NCI-H2107 treated with DMSO at 0.1 percent for 48 hours (cell line): ENCODE measurements at regions not wholly inside any gene's neighbourhood (a gene's known extent, or its start where the extent isn't known, plus 50 kb on each side); places are given as distances from the start of the nearest gene placed in this dataset.
"Not testable (repeated sequence)": the region's sequence is repeated elsewhere in the genome, so short reads cannot be mapped to it uniquely, and the experiment has no call there.

Experiments used
- DNase-seq: peaks from one replicate; lab custom pipeline; 2025; ENCODE audit not compliant: unreplicated experiment; lab: John Stamatoyannopoulos, UW

DNA sequence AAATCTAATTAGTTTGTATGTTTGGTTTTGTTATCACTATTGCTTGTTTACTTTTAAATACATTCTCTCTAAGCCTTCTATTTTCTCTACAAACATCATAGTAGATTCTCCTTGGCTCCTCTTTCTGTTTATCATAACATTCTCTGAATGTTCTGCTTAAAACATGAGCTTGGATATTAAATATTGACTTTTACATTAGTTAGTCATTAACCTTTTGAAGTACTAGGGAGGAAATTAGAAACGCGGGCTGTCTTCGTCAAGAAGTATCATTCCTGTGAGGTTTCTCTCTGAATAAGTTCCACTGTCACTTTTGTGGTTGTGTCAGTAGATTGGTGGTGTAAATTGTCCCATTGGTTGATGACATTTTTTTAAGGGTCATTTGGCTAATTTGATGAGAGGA is 821.5 kb downstream of the EFNA5 start:
- no peak for DNase-seq

- no peak for DNase-seq
These were observed 826.8 kb downstream of the EFNA5 start for GRCh38 chr5:106843812-106844416.

GRCh38 chr5:106833517-106833916 is 837.2 kb downstream of the EFNA5 start:
- DNase-seq, result no peak

DNA sequence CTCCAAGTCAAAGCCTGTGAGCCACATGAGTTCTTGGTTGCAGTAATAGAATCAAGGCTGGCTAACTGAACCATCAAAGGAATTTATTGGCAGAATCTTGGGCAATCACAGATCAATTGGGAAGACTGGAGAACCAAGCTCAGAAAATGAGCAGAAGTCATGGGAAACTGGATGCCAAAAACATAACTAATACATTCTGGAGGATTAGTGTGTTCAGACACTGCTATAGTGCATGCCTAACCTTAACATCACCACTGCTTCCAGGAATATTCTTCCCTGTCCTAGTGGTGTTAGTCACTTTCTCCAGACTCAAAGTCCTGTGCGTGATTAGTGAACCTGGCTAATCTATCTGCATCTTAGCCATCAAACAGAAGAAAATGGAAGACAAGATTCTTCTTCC is 843.7 kb downstream of the EFNA5 start:
- no peak for DNase-seq

GRCh38 chr5:106825374-106825773 is 845.4 kb downstream of the EFNA5 start:
- DNase-seq, result no peak

DNA sequence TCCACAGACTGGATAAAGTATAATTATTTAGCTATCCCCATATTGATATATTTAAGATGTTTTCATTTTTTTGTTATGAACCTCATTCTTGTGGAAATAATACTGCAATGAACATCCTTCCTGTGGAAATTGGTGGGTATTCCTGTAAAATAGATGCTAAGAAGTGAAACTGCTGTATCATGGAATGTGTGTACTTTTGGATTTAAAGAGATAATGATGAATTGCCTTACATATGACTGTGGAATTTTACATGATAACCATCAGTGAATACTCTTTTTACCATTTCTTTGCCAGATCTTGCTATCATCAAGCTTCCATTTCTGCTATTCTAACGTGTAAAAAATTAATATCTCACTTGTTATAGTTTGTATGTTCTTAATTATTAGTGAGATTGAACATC is 847.9 kb downstream of the EFNA5 start:
- DNase-seq, result no peak

DNA sequence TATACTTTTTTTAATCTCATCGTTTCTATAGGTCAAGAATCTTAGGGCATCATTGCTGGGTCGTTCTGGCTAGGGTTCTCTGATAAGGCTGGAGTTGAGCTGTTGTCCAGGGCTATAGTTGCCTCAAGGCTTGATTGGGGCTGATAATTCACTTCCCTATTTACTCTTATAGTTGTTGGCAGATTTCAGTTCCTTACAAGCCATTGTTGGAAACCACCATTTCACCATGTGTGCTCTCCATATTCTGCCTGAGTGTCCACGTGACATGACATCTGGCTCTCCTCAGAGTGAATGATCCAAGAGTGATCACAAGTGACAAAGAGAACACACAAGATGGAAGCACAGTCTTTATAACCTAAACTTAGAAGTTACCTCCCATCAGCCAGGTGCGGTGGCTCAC is 852.2 kb downstream of the EFNA5 start:
- no peak for DNase-seq

DNA sequence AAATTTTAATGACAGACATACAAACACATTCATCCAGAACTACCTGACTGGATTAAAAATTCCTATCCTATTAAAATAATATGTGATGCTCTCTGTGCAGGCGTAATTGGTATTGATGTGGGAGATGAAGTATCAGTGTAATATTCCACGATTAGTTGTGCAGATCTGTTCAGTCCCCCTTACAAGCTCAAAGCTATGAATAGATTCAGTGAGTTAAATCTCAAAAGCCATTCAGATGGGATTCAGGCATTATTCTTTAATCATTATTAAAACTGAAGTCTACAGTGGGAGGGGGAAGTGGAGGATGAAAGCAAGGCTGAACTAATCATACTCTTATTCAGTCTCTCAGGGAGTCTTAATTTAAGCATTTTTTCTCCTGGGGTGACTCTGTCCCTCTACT is 855.8 kb downstream of the EFNA5 start:
- no peak for DNase-seq

- no peak for DNase-seq
These were observed 869.2 kb downstream of the EFNA5 start for GRCh38 chr5:106801554-106801953.

DNA sequence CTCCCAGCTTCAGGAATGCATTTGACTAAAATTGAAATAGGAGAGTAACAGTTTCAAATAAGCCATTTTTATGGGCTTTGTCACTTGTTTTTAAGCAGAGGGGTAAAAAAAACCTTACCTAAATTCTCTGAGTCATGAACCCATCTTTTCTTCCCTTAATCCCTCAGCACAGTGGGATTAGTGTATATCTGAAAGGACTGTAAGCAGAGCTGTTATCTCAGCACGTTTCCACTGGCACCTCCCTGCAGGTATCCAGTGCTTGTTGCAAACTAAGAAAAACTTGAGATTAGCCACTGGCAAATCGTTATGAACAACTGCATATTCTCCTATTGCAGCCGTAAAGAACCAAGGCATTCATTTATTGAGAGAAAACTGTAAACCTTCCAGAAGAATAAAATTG is 872.7 kb downstream of the EFNA5 start:
- no peak for DNase-seq

- DNase-seq, result no peak
These were observed 874.7 kb downstream of the EFNA5 start for GRCh38 chr5:106796081-106796480.

- DNase-seq, result no peak
These were observed 885.9 kb downstream of the EFNA5 start for GRCh38 chr5:106784846-106785245.

DNA sequence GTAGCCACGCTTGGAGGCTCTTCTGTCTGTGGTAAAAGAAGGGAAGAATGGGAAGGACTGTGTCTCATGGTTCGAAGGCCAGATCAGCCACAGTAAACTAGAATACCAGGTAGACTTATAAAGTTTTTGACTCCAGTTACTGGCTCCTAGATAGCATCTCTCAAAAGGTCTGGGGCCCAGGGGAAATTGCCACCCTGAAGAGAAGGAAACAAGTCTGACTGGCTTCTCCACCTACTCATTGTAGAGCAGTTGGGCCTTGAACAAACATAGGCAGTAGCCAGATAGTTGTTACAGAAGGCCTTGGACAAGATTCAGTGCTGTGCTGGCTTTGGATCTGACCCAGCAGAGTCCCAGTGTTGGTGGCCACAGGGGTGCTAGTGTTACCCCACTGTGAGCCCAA is 890.4 kb downstream of the EFNA5 start:
- no peak for DNase-seq

GRCh38 chr5:106776515-106776914 is 894.2 kb downstream of the EFNA5 start:
- not testable (repeated sequence) for DNase-seq

DNA sequence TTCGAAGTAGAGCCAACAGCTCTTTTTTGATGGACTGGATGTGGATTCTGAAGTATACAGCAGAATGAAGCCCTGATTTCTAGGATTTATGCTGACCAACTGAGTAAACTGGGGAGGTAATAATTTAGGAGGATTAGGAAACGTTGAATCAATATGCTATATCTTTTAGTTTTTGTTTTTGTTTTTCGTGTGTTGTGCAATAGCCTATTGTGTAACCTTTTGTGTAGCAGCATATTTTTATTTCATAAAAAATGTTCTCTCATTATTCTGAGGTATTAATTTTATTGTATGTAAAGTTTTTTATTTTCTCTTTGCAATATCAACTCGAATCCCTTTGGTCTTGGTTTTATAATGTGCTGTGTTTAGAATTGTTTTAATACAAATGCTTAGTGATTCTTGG is 902.3 kb downstream of the EFNA5 start:
- DNase-seq, result no peak

DNA sequence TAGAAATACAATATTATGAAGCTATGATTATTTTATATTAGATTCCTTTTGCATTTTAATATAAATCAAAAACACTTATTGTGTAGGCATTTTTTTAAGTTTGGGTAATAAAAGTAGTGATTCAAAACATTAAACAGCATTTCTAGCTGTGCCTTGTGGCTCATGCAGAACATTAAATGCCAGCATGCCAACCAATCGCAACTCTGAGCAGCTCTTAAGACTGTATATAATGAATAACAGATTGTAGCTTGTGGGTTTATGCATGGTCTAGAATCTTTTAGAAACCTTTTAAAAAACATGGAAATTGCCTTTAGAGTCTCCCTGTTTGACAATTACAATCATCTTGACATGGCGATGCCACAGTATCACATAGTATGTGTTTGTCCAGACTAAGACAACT is 903.8 kb downstream of the EFNA5 start:
- DNase-seq, result no peak

DNA sequence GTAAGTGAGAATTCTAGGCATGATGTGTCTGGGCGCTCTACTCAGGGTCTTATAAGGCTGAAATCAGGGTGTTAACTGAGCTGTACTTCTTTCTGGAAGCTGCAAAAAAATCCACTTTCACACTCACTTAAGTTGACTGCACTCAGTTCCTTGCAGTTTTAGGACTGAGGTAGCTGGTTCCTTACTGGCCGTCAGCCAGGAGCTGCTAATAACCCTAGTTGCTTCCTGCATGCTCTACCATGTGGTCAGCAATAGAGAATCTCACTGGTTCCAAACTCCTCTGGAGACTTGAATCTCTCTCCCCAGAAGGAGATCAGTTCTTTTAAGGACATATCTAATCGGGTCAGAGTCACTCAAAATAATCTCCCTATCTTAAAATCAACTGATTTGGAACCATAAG is 911.2 kb downstream of the EFNA5 start:
- no peak for DNase-seq

GRCh38 chr5:106759152-106759551 is 911.6 kb downstream of the EFNA5 start:
- DNase-seq, result no peak

- DNase-seq, result no peak
These were observed 913.1 kb downstream of the EFNA5 start for GRCh38 chr5:106757672-106758071.

GRCh38 chr5:106755789-106756188 is 914.9 kb downstream of the EFNA5 start:
- no peak for DNase-seq

- no peak for DNase-seq
These were observed 915.7 kb downstream of the EFNA5 start for GRCh38 chr5:106755066-106755465.

- no peak for DNase-seq
These were observed 920.9 kb downstream of the EFNA5 start for GRCh38 chr5:106749826-106750225.

GRCh38 chr5:106739127-106739526 is 931.6 kb downstream of the EFNA5 start:
- DNase-seq, result no peak

- DNase-seq, result no peak
These were observed 933.6 kb downstream of the EFNA5 start for GRCh38 chr5:106737111-106737510.
